Fibroblast of lung (primary cell): ENCODE measurements at regions not wholly inside any gene's neighbourhood (a gene's known extent, or its start where the extent isn't known, plus 50 kb on each side); places are given as distances from the start of the nearest gene placed in this dataset.

Experiments used
- EZH2 ChIP-seq: IDR thresholded peaks from 2 replicates; pipeline ENCODE4 v1.5.1; 2012; ENCODE audit warnings: low read length, control low read depth, mild to moderate bottlenecking; ENCODE audit errors: missing control alignments
- TF ChIP-seq, protein P1 (sequence below), 2 donors: IDR thresholded peaks in 1 of 2; conservative IDR thresholded peaks in 1 of 2; 1 replicate in 1 of 2; 2 replicates in 1 of 2; pipeline ENCODE4 v1.5.1; 2011 to 2012; ENCODE audit warnings: low read length in 2 of 2, control low read depth in 1 of 2, inconsistent platforms in 1 of 2, low read depth in 1 of 2, mild to moderate bottlenecking in 1 of 2

DNA sequence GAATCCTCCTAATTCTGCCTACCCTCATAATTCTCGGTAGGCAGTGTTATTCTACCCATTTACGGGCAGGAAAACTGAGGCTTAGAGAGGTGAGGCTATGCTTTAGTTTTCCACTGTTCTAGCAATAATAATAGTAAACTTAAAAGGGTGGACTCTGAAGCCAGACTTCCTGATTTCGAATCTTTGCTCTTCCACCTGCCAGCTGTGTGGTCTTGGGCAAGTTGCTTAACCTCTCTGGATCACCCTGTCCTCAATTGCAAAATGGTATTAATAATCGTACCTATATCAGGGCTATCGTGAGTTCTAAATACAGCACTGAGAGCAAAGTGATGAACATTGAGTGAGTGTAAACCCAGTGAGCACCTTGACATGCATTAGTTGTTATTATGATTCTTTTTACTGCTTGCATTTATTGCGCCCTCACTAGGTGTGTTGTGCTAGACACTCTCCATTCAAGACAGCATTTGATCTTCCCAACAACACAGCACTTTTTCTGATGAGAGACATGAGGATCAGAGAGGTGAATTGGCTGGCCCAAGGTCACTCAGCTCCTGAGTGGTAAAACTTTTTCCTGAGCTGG lies 102.3 kb upstream of the CSF3R start:
- TF ChIP-seq, protein P1, sequence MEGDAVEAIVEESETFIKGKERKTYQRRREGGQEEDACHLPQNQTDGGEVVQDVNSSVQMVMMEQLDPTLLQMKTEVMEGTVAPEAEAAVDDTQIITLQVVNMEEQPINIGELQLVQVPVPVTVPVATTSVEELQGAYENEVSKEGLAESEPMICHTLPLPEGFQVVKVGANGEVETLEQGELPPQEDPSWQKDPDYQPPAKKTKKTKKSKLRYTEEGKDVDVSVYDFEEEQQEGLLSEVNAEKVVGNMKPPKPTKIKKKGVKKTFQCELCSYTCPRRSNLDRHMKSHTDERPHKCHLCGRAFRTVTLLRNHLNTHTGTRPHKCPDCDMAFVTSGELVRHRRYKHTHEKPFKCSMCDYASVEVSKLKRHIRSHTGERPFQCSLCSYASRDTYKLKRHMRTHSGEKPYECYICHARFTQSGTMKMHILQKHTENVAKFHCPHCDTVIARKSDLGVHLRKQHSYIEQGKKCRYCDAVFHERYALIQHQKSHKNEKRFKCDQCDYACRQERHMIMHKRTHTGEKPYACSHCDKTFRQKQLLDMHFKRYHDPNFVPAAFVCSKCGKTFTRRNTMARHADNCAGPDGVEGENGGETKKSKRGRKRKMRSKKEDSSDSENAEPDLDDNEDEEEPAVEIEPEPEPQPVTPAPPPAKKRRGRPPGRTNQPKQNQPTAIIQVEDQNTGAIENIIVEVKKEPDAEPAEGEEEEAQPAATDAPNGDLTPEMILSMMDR (conservative IDR thresholded peaks at IDR 0.05 in 1 of 2, IDR thresholded peaks at IDR 0.05 in 1 of 2; ENCODE audit: low read depth in 1 of 2, low read length in 2 of 2), result no peak
- TF ChIP-seq EZH2, result no peak
